Transverse colon (tissue), 4 donors: ENCODE measurements at regions not wholly inside any gene's neighbourhood (a gene's known extent, or its start where the extent isn't known, plus 50 kb on each side); places are given as distances from the start of the nearest gene placed in this dataset.
"Not testable (repeated sequence)": the region's sequence is repeated elsewhere in the genome, so short reads cannot be mapped to it uniquely, and the experiment has no call there.

Source experiments
- DNase-seq: peaks from one replicate; pipeline ENCODE4 v3.0.0-alpha.2; 2019
- H3K27ac ChIP-seq, 4 donors: fragments of 200-600 bp; sonication (generic); 2 replicates each; pipeline ENCODE4 v1.5.1; 2016 to 2018; ENCODE audit warnings: inconsistent platforms in 4 of 4
- H3K27me3 ChIP-seq: fragments of 200-600 bp; sonication (generic); 2 replicates; pipeline ENCODE4 v1.5.1; 2017; ENCODE audit warnings: inconsistent platforms
- H3K36me3 ChIP-seq, 4 donors: fragments of 200-600 bp; sonication (generic); 2 replicates each; pipeline ENCODE4 v1.5.1; 2017 to 2019; ENCODE audit warnings: inconsistent platforms in 4 of 4
- H3K4me1 ChIP-seq, 4 donors: fragments of 200-600 bp; sonication (generic); 2 replicates each; pipeline ENCODE4 v1.5.1; 2017 to 2020; ENCODE audit warnings: inconsistent platforms in 4 of 4
- H3K4me3 ChIP-seq, 4 donors: fragments of 200-600 bp; sonication (generic); 1 replicate in 1 of 4; 2 replicates in 3 of 4; pipeline versions ENCODE4 v1.5.1 to v1.6.1; 2017 to 2019; ENCODE audit warnings: inconsistent platforms in 4 of 4
- H3K9me3 ChIP-seq, 2 donors: fragments of 200-600 bp; sonication (generic); 2 replicates each; pipeline ENCODE4 v1.5.1; 2017 to 2019; ENCODE audit warnings: inconsistent platforms in 2 of 2
- CTCF ChIP-seq, 5 experiments: fragments of 200-600 bp in 3 of 5; fragments of 450-650 bp in 2 of 5; sonication (generic) in 3 of 5; IDR thresholded peaks; 1 replicate in 2 of 5; 2 replicates in 3 of 5; pipeline ENCODE4 v1.5.1; 2016 to 2017; ENCODE audit warnings: antibody characterized with exemption in 5 of 5, inconsistent platforms in 3 of 5, mild to moderate bottlenecking in 2 of 5, moderate library complexity in 1 of 5
- EP300 ChIP-seq: sonication (generic); formaldehyde crosslinking; IDR thresholded peaks from one replicate; pipeline ENCODE4 v1.6.1; 2017; ENCODE audit warnings: antibody characterized with exemption, low read depth
- POLR2A ChIP-seq: fragments of 450-650 bp; IDR thresholded peaks from one replicate; pipeline ENCODE4 v1.6.1; 2016; ENCODE audit warnings: antibody characterized with exemption, mild to moderate bottlenecking, moderate library complexity
- POLR2AphosphoS5 ChIP-seq, 3 donors: sonication (generic); formaldehyde crosslinking; IDR thresholded peaks; one replicate each; pipeline ENCODE4 v1.6.1; 2016; ENCODE audit warnings: antibody characterized with exemption in 3 of 3
- WGBS, 2 donors: methylation state at CpG; one replicate each; pipeline ENCODE4 v1.1.5; 2018; ENCODE audit warnings: low coverage in 1 of 2; 5-methylcytosine and 5-hydroxymethylcytosine counted together
- in situ Hi-C, 4 donors: fragments of 200-750 bp; cut with MboI; loops; one replicate each; pipeline versions ENCODE4 v1.15.0 to v1.15.1; 2017; ENCODE audit warnings: low sequenced_read_pairs in 3 of 4, low pct_ligation_motif_present in 1 of 4, low pct_unique_long_range_greater_than_20kb in 1 of 4
- intact Hi-C: fragments of 100-400 bp; cut with DNase I; formaldehyde crosslinking; loops from one replicate; pipeline ENCODE4 v1.15.1; 2023; ENCODE audit warnings: low total_unique reads

- in situ Hi-C loops (no loop called here), intact Hi-C loops (no loop called here)
- no peaks in the 10 kb centered on the region for H3K27me3 ChIP-seq
- H3K36me3 ChIP-seq, result no peaks in the 10 kb centered on the region
- no peak for DNase-seq
- no peak overlapping the region for H3K4me3 ChIP-seq
- TF ChIP-seq EP300 (no peak), CTCF (IDR thresholded peaks at IDR 0.05) (no peak), POLR2AphosphoS5 (IDR thresholded peaks at IDR 0.05) (no peak), POLR2A (no peak)
- peaks cover 0 to 4% of the 10 kb centered on the region in 2 donors for H3K9me3 ChIP-seq
- no peaks in the 10 kb centered on the region for H3K4me1 ChIP-seq
- no peak overlapping the region for H3K27ac ChIP-seq
- WGBS, 2 donors, result 57 to 73% methylated on average over 1 of the region's 1 CpG
Observed at GRCh38 chr2:156765450-156765849, 329.3 kb downstream of the GPD2 start.

GRCh38 chr2:156769802-156770201, 333.6 kb downstream of the GPD2 start:
- intact Hi-C loops (no loop called here), in situ Hi-C loops (no loop called here)
- Histone ChIP-seq H3K4me1 (no peaks in the 10 kb centered on the region), H3K27me3 (no peaks in the 10 kb centered on the region), H3K36me3 (no peaks in the 10 kb centered on the region), H3K9me3 (peaks cover 0 to 4% of the 10 kb centered on the region in 2 donors), H3K4me3 (no peak overlapping the region), H3K27ac (no peak overlapping the region)
- no peak for TF ChIP-seq CTCF (IDR thresholded peaks at IDR 0.05)
- TF ChIP-seq POLR2A, result no peak
- TF ChIP-seq POLR2AphosphoS5 (IDR thresholded peaks at IDR 0.05), result no peak
- TF ChIP-seq EP300, result no peak
- no peak for DNase-seq
- WGBS, 2 donors, result 71 to 86% methylated on average over 1 of the region's 1 CpG

- no peak for DNase-seq
- peaks cover 0 to 39% (median 18%) of the 10 kb centered on the region in 4 donors for H3K4me1 ChIP-seq
- H3K4me3 ChIP-seq, result no peak overlapping the region
- no peak for TF ChIP-seq POLR2A
- TF ChIP-seq EP300, result no peak
- no peak for TF ChIP-seq CTCF (IDR thresholded peaks at IDR 0.05)
- intact Hi-C loops (no loop called here), in situ Hi-C loops (no loop called here)
- no peaks in the 10 kb centered on the region for H3K9me3 ChIP-seq
- no peaks in the 10 kb centered on the region for H3K36me3 ChIP-seq
- peak overlapping the region; percentile 59 to 76 (median 71) for H3K27ac ChIP-seq
- 59 to 60% methylated on average over 3 of the region's 3 CpGs for WGBS, 2 donors
- no peaks in the 10 kb centered on the region for H3K27me3 ChIP-seq
Observed at GRCh38 chr2:156778916-156779315, 342.7 kb downstream of the GPD2 start.

GRCh38 chr2:156779416-156780120, 343.4 kb downstream of the GPD2 start:
- Histone ChIP-seq H3K4me3 (no peak overlapping the region), H3K9me3 (no peaks in the 10 kb centered on the region), H3K36me3 (no peaks in the 10 kb centered on the region), H3K4me1 (peaks cover 0 to 46% (median 24%) of the 10 kb centered on the region in 4 donors), H3K27ac (peak overlapping the region; percentile 59 to 76 (median 71)), H3K27me3 (no peaks in the 10 kb centered on the region)
- intact Hi-C loops, result no loop called here
- DNase-seq, result peak; percentile 21
- TF ChIP-seq POLR2AphosphoS5 (IDR thresholded peaks at IDR 0.05) (peak in 1 of 3 donors; percentile 52), EP300 (no peak), CTCF (IDR thresholded peaks at IDR 0.05) (no peak), POLR2A (no peak)
- 54 to 65% methylated on average over 2 of the region's 2 CpGs for WGBS, 2 donors
- in situ Hi-C loops, result no loop called here

GRCh38 chr2:156781677-156782076, 345.5 kb downstream of the GPD2 start:
- H3K27ac ChIP-seq, DNase-seq, H3K9me3 ChIP-seq, intact Hi-C loops, in situ Hi-C loops, H3K27me3 ChIP-seq, H3K36me3 ChIP-seq, H3K4me3 ChIP-seq: not testable (repeated sequence)
- WGBS, 2 donors, result 19 to 38% methylated on average over 2 of the region's 2 CpGs
- H3K4me1 ChIP-seq, result peaks cover 0 to 47% (median 24%) of the 10 kb centered on the region in 4 donors
